HCT116 (cell line): ENCODE measurements at regions not wholly inside any gene's neighbourhood (a gene's known extent, or its start where the extent isn't known, plus 50 kb on each side); places are given as distances from the start of the nearest gene placed in this dataset.

Experiments used
- ATAC-seq: fragments of 200-7000 bp; cut with Tn5 transposase; 2 replicates; pipeline ENCODE4 v1.9.1; 2020; ENCODE audit warnings: mild to moderate bottlenecking, moderate library complexity
- BruUV-seq: library from RNA; stranded (reverse); fragments of 400-500 nt; replicated peaks from 2 replicates; lab custom pipeline; 2021; lab: Mats Ljungman, UMichigan
- CTCF ChIA-PET: fragments of 300-600 bp; sonication (Branson Sonifier 250); formaldehyde crosslinking; loops from one replicate; lab custom pipeline; 2021; ENCODE audit warnings: antibody characterized with exemption; lab: Charles Lee
- POLR2A ChIA-PET: fragments of 300-600, 350-600 bp; sonication (Branson Sonifier 250); formaldehyde crosslinking; loops from one replicate; lab custom pipeline; 2021; ENCODE audit warnings: antibody characterized with exemption; lab: Charles Lee
- RAD21 ChIA-PET, 2 experiments: fragments of 300-600 bp; sonication (Branson Sonifier 250); formaldehyde crosslinking; loops; one replicate each; lab custom pipeline; 2023; ENCODE audit warnings: low total read pairs in 2 of 2; ENCODE audit not compliant: uncharacterized antibody in 2 of 2, unreplicated experiment in 2 of 2, low non-redundant PET in 1 of 2; lab: Charles Lee
- DNase-seq: peaks from one replicate; pipeline ENCODE4 v3.0.0-alpha.2; 2010; ENCODE audit warnings: low read depth, low spot score
- H2AFZ ChIP-seq: fragments of 200-600 bp; shearing (Covaris generic), sonication (generic); 2 replicates; pipeline ENCODE4 v1.6.1; 2017; ENCODE audit warnings: low read depth, mixed run types, mixed read lengths, antibody characterized with exemption, low read length; ENCODE audit not compliant: poor library complexity, severe bottlenecking
- H3K27ac ChIP-seq: 2 replicates; pipeline ENCODE4 v1.5.1; 2012; ENCODE audit warnings: low read depth, low read length
- H3K27me3 ChIP-seq: fragments of 200-600 bp; sonication (generic); 2 replicates; pipeline ENCODE4 v1.6.1; 2016; ENCODE audit warnings: mixed run types, low read length, mixed read lengths; ENCODE audit not compliant: insufficient read depth
- H3K36me3 ChIP-seq, 2 experiments: fragments of 200-500 bp in 1 of 2; fragments of 200-600 bp in 1 of 2; sonication (Bioruptor generic) in 1 of 2; sonication (generic) in 1 of 2; 2 replicates each; pipeline versions ENCODE4 v1.5.1 to v1.6.1; 2014 to 2016; ENCODE audit warnings: low read length in 2 of 2, inconsistent platforms in 1 of 2, mixed read lengths in 1 of 2, mixed run types in 1 of 2; ENCODE audit not compliant: insufficient read depth in 2 of 2, control insufficient read depth in 1 of 2
- H3K4me1 ChIP-seq, 2 experiments: fragments of 200-600 bp in 1 of 2; sonication (generic) in 1 of 2; 2 replicates each; pipeline versions ENCODE4 v1.5.1 to v1.6.1; 2012 to 2017; ENCODE audit warnings: low read length in 2 of 2, inconsistent platforms in 1 of 2, mild to moderate bottlenecking in 1 of 2, mixed read lengths in 1 of 2, mixed run types in 1 of 2, moderate library complexity in 1 of 2; ENCODE audit not compliant: insufficient read depth in 2 of 2, control insufficient read depth in 1 of 2
- H3K4me2 ChIP-seq: fragments of 200-600 bp; sonication (generic); 2 replicates; pipeline ENCODE4 v1.6.1; 2017; ENCODE audit warnings: mixed run types, low read length, mixed read lengths
- H3K4me3 ChIP-seq, 2 experiments: fragments of 200-600 bp in 1 of 2; sonication (generic) in 1 of 2; replicated peaks in 1 of 2; 2 replicates each; pipeline ENCODE4 v1.5.1; 2011 to 2016; ENCODE audit warnings: low read length in 2 of 2, control low read depth in 1 of 2, low read depth in 1 of 2, mild to moderate bottlenecking in 1 of 2, mixed read lengths in 1 of 2, mixed run types in 1 of 2
- H3K79me2 ChIP-seq: fragments of 200-600 bp; sonication (generic); 2 replicates; pipeline ENCODE4 v1.6.1; 2017; ENCODE audit warnings: mild to moderate bottlenecking, mixed run types, low read length, moderate library complexity, mixed read lengths; ENCODE audit not compliant: insufficient read depth
- H3K9ac ChIP-seq: fragments of 200-600 bp; sonication (generic); 2 replicates; pipeline ENCODE4 v1.6.1; 2016; ENCODE audit warnings: low read length, mixed read lengths
- H3K9me2 ChIP-seq: fragments of 200-600 bp; sonication (generic), shearing (Covaris generic); 2 replicates; pipeline ENCODE4 v1.6.1; 2017; ENCODE audit warnings: mixed run types, mild to moderate bottlenecking, moderate library complexity; ENCODE audit not compliant: insufficient read depth
- H3K9me3 ChIP-seq, 2 experiments: fragments of 200-500 bp in 1 of 2; fragments of 200-600 bp in 1 of 2; sonication (Bioruptor generic) in 1 of 2; sonication (generic) in 1 of 2; 2 replicates each; pipeline ENCODE4 v1.6.1; 2014 to 2017; ENCODE audit warnings: low read length in 2 of 2, mixed read lengths in 2 of 2, inconsistent platforms in 1 of 2, low read depth in 1 of 2, mild to moderate bottlenecking in 1 of 2, mixed run types in 1 of 2, moderate library complexity in 1 of 2; ENCODE audit not compliant: control insufficient read depth in 1 of 2, insufficient read depth in 1 of 2
- H4K20me1 ChIP-seq: fragments of 200-600 bp; sonication (generic), shearing (Covaris generic); 2 replicates; pipeline ENCODE4 v1.6.1; 2017; ENCODE audit warnings: mixed run types, mild to moderate bottlenecking, moderate library complexity; ENCODE audit not compliant: insufficient read depth
- CBX3 ChIP-seq: IDR thresholded peaks from 2 replicates; pipeline ENCODE4 v1.6.1; 2012; ENCODE audit warnings: low read depth
- EGR1 ChIP-seq: IDR thresholded peaks from 2 replicates; pipeline ENCODE4 v1.6.1; 2012; ENCODE audit warnings: low read depth
- ELF1 ChIP-seq: IDR thresholded peaks from 2 replicates; pipeline ENCODE4 v1.6.1; 2012; ENCODE audit warnings: low read depth, borderline replicate concordance
- EZH2phosphoT487 ChIP-seq: fragments of 200-600 bp; IDR thresholded peaks from 2 replicates; pipeline ENCODE4 v1.6.1; 2018; ENCODE audit warnings: antibody characterized with exemption, borderline replicate concordance
- POLR2AphosphoS5 ChIP-seq: IDR thresholded peaks from 2 replicates; pipeline ENCODE4 v1.6.1; 2011; ENCODE audit warnings: mild to moderate bottlenecking, low read depth, low read length, moderate library complexity
- SIN3A ChIP-seq: IDR thresholded peaks from 2 replicates; pipeline ENCODE4 v1.6.1; 2012; ENCODE audit warnings: low read depth
- SP1 ChIP-seq: IDR thresholded peaks from 2 replicates; pipeline ENCODE4 v1.6.1; 2012; ENCODE audit warnings: low read depth
- SRF ChIP-seq: IDR thresholded peaks from 2 replicates; pipeline ENCODE4 v1.6.1; 2012; ENCODE audit warnings: low read depth
- TCF7L2 ChIP-seq: IDR thresholded peaks from 2 replicates; pipeline ENCODE4 v1.7.0; 2011; ENCODE audit warnings: borderline replicate concordance, inconsistent platforms; ENCODE audit not compliant: insufficient read depth, insufficient read length; ENCODE audit errors: extremely low read depth
- YY1 ChIP-seq: IDR thresholded peaks from 2 replicates; pipeline ENCODE4 v1.6.1; 2011; ENCODE audit warnings: low read length, low read depth, moderate library complexity, mild to moderate bottlenecking; ENCODE audit not compliant: insufficient replicate concordance; ENCODE audit errors: extremely low read depth
- ZFX ChIP-seq: fragments of 450-650 bp; IDR thresholded peaks from 2 replicates; pipeline ENCODE4 v1.6.1; 2017
- ZNF274 ChIP-seq: fragments of 200-500 bp; sonication (Bioruptor generic); IDR thresholded peaks from 2 replicates; pipeline ENCODE4 v1.6.1; 2014; ENCODE audit warnings: mild to moderate bottlenecking, low read depth, low read length, inconsistent platforms
- intact Hi-C: fragments of 100-400 bp; cut with micrococcal nuclease; formaldehyde crosslinking; loops from 2 replicates; pipeline ENCODE4 v1.10.0; 2022
- TF ChIP-seq, protein P1 (sequence below): IDR thresholded peaks from 2 replicates; pipeline ENCODE4 v1.6.1; 2012
- TF ChIP-seq, protein P2 (sequence below): IDR thresholded peaks from 2 replicates; pipeline ENCODE4 v1.6.1; 2012
- TF ChIP-seq, protein P3 (sequence below): IDR thresholded peaks from 2 replicates; pipeline ENCODE4 v1.6.1; 2011; ENCODE audit warnings: mild to moderate bottlenecking, low read length, moderate library complexity; ENCODE audit not compliant: insufficient replicate concordance; ENCODE audit errors: extremely low read depth

DNA sequence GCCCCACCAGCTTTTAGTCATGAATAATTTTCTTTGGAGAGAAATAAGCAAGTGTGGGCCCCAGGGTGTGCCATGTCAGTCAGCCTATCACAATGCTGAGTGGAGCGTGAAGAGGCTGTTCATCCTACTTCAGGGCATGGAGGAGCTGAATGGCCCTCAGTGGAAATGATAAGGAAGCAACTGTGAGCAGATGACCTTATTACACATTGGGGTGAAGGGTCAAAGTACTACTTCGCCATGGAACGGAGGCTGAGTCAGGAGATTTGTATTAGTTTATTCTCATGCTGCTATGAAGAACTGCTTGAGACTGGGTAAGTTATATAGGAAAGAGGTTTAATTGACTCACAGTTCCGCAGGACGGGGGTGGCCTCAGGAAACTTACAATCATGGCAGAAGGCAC is 231.0 kb upstream of the ADAMTS16 start:
- CTCF ChIA-PET = no interaction called here

More for the DNA sequence above, 231.0 kb upstream of the ADAMTS16 start:
- intact Hi-C loops = no loop called here
- no TSS peak for BruUV-seq
- ATAC-seq = no peak
- H3K9me3 ChIP-seq = no peaks in the 10 kb centered on the region
- no peak overlapping the region for H3K9ac ChIP-seq
- no peaks in the 10 kb centered on the region for H3K79me2 ChIP-seq
- RAD21 ChIA-PET = no interaction called here
- H2AFZ ChIP-seq = no peak overlapping the region
- H3K27me3 ChIP-seq = 0 out of 2 replicates have a peak, but pooled peaks cover 2% of the 10 kb centered on the region
- POLR2A ChIA-PET = no interaction called here
- no peaks in the 10 kb centered on the region for H4K20me1 ChIP-seq
- H3K36me3 ChIP-seq = no peaks in the 10 kb centered on the region
- H3K4me2 ChIP-seq = no peak overlapping the region
- H3K9me2 ChIP-seq = no peaks in the 10 kb centered on the region
- H3K4me3 ChIP-seq = no peak overlapping the region
- no peak overlapping the region for H3K27ac ChIP-seq
- no peaks in the 10 kb centered on the region for H3K4me1 ChIP-seq
- TF ChIP-seq, protein P1, sequence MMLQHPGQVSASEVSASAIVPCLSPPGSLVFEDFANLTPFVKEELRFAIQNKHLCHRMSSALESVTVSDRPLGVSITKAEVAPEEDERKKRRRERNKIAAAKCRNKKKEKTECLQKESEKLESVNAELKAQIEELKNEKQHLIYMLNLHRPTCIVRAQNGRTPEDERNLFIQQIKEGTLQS = no peak
- TF ChIP-seq POLR2AphosphoS5 (no peak), TCF7L2 (no peak), ZNF274 (no peak), SP1 (no peak), SRF (no peak), YY1 (no peak), SIN3A (no peak), ELF1 (no peak), CBX3 (no peak), ZFX (no peak), EZH2phosphoT487 (no peak), EGR1 (no peak)
- TF ChIP-seq, protein P2, sequence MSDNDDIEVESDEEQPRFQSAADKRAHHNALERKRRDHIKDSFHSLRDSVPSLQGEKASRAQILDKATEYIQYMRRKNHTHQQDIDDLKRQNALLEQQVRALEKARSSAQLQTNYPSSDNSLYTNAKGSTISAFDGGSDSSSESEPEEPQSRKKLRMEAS = no peak
- TF ChIP-seq, protein P3, sequence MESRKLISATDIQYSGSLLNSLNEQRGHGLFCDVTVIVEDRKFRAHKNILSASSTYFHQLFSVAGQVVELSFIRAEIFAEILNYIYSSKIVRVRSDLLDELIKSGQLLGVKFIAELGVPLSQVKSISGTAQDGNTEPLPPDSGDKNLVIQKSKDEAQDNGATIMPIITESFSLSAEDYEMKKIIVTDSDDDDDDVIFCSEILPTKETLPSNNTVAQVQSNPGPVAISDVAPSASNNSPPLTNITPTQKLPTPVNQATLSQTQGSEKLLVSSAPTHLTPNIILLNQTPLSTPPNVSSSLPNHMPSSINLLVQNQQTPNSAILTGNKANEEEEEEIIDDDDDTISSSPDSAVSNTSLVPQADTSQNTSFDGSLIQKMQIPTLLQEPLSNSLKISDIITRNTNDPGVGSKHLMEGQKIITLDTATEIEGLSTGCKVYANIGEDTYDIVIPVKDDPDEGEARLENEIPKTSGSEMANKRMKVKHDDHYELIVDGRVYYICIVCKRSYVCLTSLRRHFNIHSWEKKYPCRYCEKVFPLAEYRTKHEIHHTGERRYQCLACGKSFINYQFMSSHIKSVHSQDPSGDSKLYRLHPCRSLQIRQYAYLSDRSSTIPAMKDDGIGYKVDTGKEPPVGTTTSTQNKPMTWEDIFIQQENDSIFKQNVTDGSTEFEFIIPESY = no peak
- no peak for DNase-seq
